ENCODE measurements at regions not wholly inside any gene's neighbourhood (a gene's known extent, or its start where the extent isn't known, plus 50 kb on each side); places are given as distances from the start of the nearest gene placed in this dataset.

DNA sequence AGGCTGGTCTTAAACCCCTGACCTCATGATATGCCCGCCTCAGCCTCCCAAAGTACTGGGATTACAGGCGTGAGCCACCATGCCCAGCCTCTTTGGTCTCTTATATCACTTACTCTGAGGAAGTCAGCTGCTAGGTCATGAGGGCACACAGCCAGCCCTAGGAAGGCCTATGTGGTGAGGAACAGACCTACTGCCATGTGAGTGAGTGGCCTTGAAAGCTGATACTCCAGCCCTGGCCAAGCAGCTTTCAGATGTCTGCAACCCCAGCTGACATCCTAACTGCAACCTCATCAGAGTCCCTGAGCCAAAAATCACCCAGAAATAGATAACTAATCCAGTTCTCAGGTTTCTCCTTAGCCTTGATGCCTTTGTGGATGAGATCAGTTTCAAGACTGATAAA, 224.3 kb downstream of the EDEM1 start:
- TF ChIP-seq, protein P1, sequence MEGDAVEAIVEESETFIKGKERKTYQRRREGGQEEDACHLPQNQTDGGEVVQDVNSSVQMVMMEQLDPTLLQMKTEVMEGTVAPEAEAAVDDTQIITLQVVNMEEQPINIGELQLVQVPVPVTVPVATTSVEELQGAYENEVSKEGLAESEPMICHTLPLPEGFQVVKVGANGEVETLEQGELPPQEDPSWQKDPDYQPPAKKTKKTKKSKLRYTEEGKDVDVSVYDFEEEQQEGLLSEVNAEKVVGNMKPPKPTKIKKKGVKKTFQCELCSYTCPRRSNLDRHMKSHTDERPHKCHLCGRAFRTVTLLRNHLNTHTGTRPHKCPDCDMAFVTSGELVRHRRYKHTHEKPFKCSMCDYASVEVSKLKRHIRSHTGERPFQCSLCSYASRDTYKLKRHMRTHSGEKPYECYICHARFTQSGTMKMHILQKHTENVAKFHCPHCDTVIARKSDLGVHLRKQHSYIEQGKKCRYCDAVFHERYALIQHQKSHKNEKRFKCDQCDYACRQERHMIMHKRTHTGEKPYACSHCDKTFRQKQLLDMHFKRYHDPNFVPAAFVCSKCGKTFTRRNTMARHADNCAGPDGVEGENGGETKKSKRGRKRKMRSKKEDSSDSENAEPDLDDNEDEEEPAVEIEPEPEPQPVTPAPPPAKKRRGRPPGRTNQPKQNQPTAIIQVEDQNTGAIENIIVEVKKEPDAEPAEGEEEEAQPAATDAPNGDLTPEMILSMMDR (IDR thresholded peaks at IDR 0.05) = no peak
- no peak for TF ChIP-seq POLR2A (IDR thresholded peaks at IDR 0.05)
